Activated B cell treated with CpG ODN at 0.5 μM for 24 hours (primary cell): ENCODE measurements at regions not wholly inside any gene's neighbourhood (a gene's known extent, or its start where the extent isn't known, plus 50 kb on each side); places are given as distances from the start of the nearest gene placed in this dataset.

ENCODE experiments used
- ATAC-seq: fragments of 200-7000 bp; cut with Tn5 transposase; one replicate; pipeline ENCODE4 v1.10.0; 2021; ENCODE audit warnings: low read depth, mild to moderate bottlenecking, moderate library complexity
- CTCF ChIA-PET: fragments of 350-600 bp; sonication (Branson Sonifier 250); formaldehyde crosslinking; loops from one replicate; lab custom pipeline; 2021; ENCODE audit warnings: antibody characterized with exemption; lab: Charles Lee
- POLR2A ChIA-PET: fragments of 350-600 bp; sonication (Branson Sonifier 250); formaldehyde crosslinking; loops from one replicate; lab custom pipeline; 2021; ENCODE audit warnings: antibody characterized with exemption; lab: Charles Lee
- DNase-seq: peaks from one replicate; pipeline ENCODE4 v3.0.0; 2022
- H3K27ac Mint-ChIP-seq: one replicate; pipeline ENCODE4 v1.8.0; 2020; ENCODE audit warnings: mixed read lengths
- H3K27me3 Mint-ChIP-seq: one replicate; pipeline ENCODE4 v1.8.0; 2021; ENCODE audit warnings: mixed read lengths
- H3K36me3 Mint-ChIP-seq: one replicate; pipeline ENCODE4 v1.8.0; 2021; ENCODE audit warnings: low read depth, mixed read lengths
- H3K4me1 Mint-ChIP-seq: one replicate; pipeline ENCODE4 v1.8.0; 2021; ENCODE audit warnings: mixed read lengths
- H3K4me3 Mint-ChIP-seq: one replicate; pipeline ENCODE4 v1.8.0; 2020; ENCODE audit warnings: mild to moderate bottlenecking, mixed read lengths
- H3K9me3 Mint-ChIP-seq: one replicate; pipeline ENCODE4 v1.8.0; 2020; ENCODE audit warnings: mixed read lengths
- CTCF ChIP-seq: fragments of 200-600 bp; IDR thresholded peaks from one replicate; pipeline ENCODE4 v1.8.0; 2022; ENCODE audit warnings: antibody characterized with exemption, mild to moderate bottlenecking
- intact Hi-C: fragments of 100-400 bp; cut with micrococcal nuclease; formaldehyde crosslinking; loops from one replicate; pipeline ENCODE4 v1.15.1; 2024

GRCh38 chr5:110841137-110841536 is 102.3 kb downstream of the SLC25A46 start:
- no peak overlapping the region for H3K27ac Mint-ChIP-seq
- CTCF ChIA-PET: no interaction called here
- no peak for DNase-seq
- no peaks in the 10 kb centered on the region for H3K27me3 Mint-ChIP-seq
- POLR2A ChIA-PET: no interaction called here
- no peak for ATAC-seq
- intact Hi-C loops: no loop called here
- H3K4me3 Mint-ChIP-seq: no peak overlapping the region
- TF ChIP-seq CTCF: no peak
- no peaks in the 10 kb centered on the region for H3K36me3 Mint-ChIP-seq
- H3K9me3 Mint-ChIP-seq: no peaks in the 10 kb centered on the region
- no peaks in the 10 kb centered on the region for H3K4me1 Mint-ChIP-seq

GRCh38 chr5:110842948-110843347 is 104.1 kb downstream of the SLC25A46 start:
- intact Hi-C loops: no loop called here

GRCh38 chr5:110844251-110844650 is 105.4 kb downstream of the SLC25A46 start:
- DNase-seq (no peak), ATAC-seq (no peak)
- Mint-ChIP-seq H3K27me3 (no peaks in the 10 kb centered on the region), H3K4me1 (no peaks in the 10 kb centered on the region), H3K36me3 (no peaks in the 10 kb centered on the region), H3K27ac (no peak overlapping the region), H3K9me3 (peaks cover 8% of the 10 kb centered on the region), H3K4me3 (no peak overlapping the region)
- no peak for TF ChIP-seq CTCF
- intact Hi-C loops: no loop called here
- CTCF ChIA-PET: no interaction called here
- POLR2A ChIA-PET: no interaction called here

More at GRCh38 chr5:110842948-110843347, 104.1 kb downstream of the SLC25A46 start:
- no peaks in the 10 kb centered on the region for H3K36me3 Mint-ChIP-seq
- ATAC-seq (no peak), DNase-seq (no peak)
- ChIA-PET POLR2A (no interaction called here), CTCF (no interaction called here)
- H3K9me3 Mint-ChIP-seq: peaks cover under 1% of the 10 kb centered on the region
- no peak overlapping the region for H3K4me3 Mint-ChIP-seq
- no peaks in the 10 kb centered on the region for H3K4me1 Mint-ChIP-seq
- H3K27me3 Mint-ChIP-seq: no peaks in the 10 kb centered on the region
- no peak overlapping the region for H3K27ac Mint-ChIP-seq
- no peak for TF ChIP-seq CTCF

- Mint-ChIP-seq H3K9me3 (peaks cover 8% of the 10 kb centered on the region), H3K4me1 (no peaks in the 10 kb centered on the region), H3K27ac (no peak overlapping the region), H3K27me3 (no peaks in the 10 kb centered on the region), H3K36me3 (no peaks in the 10 kb centered on the region), H3K4me3 (no peak overlapping the region)
- DNase-seq: no peak
- CTCF ChIA-PET: no interaction called here
- ATAC-seq: no peak
- intact Hi-C loops: no loop called here
- TF ChIP-seq CTCF: no peak
- POLR2A ChIA-PET: no interaction called here
Measured at GRCh38 chr5:110846398-110847001, 107.7 kb downstream of the SLC25A46 start.

- no peak overlapping the region for H3K27ac Mint-ChIP-seq
- CTCF ChIA-PET: no interaction called here
- DNase-seq: no peak
- ATAC-seq: no peak
- intact Hi-C loops: no loop called here
- POLR2A ChIA-PET: no interaction called here
- TF ChIP-seq CTCF: no peak
- no peaks in the 10 kb centered on the region for H3K36me3 Mint-ChIP-seq
- H3K4me3 Mint-ChIP-seq: no peak overlapping the region
- peaks cover 8% of the 10 kb centered on the region for H3K9me3 Mint-ChIP-seq
- H3K4me1 Mint-ChIP-seq: no peaks in the 10 kb centered on the region
- H3K27me3 Mint-ChIP-seq: no peaks in the 10 kb centered on the region
Measured at GRCh38 chr5:110851357-110851756, 112.5 kb downstream of the SLC25A46 start.
